Ishikawa (cell line): ENCODE measurements at regions not wholly inside any gene's neighbourhood (a gene's known extent, or its start where the extent isn't known, plus 50 kb on each side); places are given as distances from the start of the nearest gene placed in this dataset.

Experiments
- CEBPB ChIP-seq: IDR thresholded peaks from 2 replicates; pipeline ENCODE4 v1.6.1; 2012
- EGR1 ChIP-seq: IDR thresholded peaks from 2 replicates; pipeline ENCODE4 v1.6.1; 2012
- EP300 ChIP-seq: IDR thresholded peaks from 2 replicates; pipeline ENCODE4 v1.6.1; 2012; ENCODE audit warnings: borderline replicate concordance
- FOXM1 ChIP-seq: IDR thresholded peaks from 2 replicates; pipeline ENCODE4 v1.6.1; 2012; ENCODE audit warnings: low read depth, borderline replicate concordance
- NFIC ChIP-seq: IDR thresholded peaks from 2 replicates; pipeline ENCODE4 v1.6.1; 2012
- RAD21 ChIP-seq: IDR thresholded peaks from 2 replicates; pipeline ENCODE4 v1.6.1; 2012; ENCODE audit warnings: low read depth
- TAF1 ChIP-seq: IDR thresholded peaks from 2 replicates; pipeline ENCODE4 v1.6.1; 2012; ENCODE audit warnings: low read depth, mild to moderate bottlenecking
- TCF12 ChIP-seq: IDR thresholded peaks from 2 replicates; pipeline ENCODE4 v1.6.1; 2012; ENCODE audit warnings: low read depth
- TEAD4 ChIP-seq: IDR thresholded peaks from 2 replicates; pipeline ENCODE4 v1.6.1; 2012
- ZBTB7A ChIP-seq: IDR thresholded peaks from 2 replicates; pipeline ENCODE4 v1.6.1; 2012; ENCODE audit warnings: low read depth
- TF ChIP-seq, protein P1 (sequence below): IDR thresholded peaks from 2 replicates; pipeline ENCODE4 v1.6.1; 2012
- TF ChIP-seq, protein P2 (sequence below): IDR thresholded peaks from 2 replicates; pipeline ENCODE4 v1.6.1; 2012
- TF ChIP-seq, protein P3 (sequence below): IDR thresholded peaks from 2 replicates; pipeline ENCODE4 v1.6.1; 2012; ENCODE audit warnings: low read depth, mild to moderate bottlenecking

DNA sequence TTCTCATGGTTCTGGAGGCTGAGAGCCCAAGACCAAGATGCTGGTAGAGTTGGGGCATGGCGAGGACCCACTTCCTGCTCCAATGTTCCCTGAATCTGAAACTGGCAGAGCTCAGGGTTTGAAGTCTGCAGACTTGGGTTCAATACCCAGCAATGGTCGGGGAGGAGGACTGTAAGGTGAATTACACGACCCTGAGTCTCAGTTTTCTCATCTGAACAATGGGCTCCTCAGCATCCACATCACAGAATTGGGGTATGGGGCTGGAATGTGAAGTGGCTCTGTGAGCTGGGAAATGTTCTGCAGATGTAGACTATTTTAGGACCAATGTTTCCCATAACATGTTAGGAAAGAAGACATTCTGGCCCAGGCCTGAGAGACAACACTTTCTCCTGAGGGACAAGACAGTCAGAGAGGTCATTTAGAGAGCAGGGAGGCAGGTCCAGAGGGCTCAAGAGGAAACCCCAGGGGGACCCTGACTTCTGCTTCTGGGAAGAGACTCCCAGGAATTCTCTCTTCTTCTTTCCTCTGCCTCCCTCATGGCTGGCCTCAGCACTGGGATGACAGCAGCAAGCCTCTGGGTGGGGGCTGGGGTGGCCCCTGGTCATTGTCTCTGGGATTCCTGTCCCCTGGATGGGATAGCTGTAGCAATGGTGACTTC lies 141.3 kb upstream of the PMEPA1 start:
- TF ChIP-seq EGR1: no peak
- TF ChIP-seq, protein P1, sequence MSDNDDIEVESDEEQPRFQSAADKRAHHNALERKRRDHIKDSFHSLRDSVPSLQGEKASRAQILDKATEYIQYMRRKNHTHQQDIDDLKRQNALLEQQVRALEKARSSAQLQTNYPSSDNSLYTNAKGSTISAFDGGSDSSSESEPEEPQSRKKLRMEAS: no peak
- TF ChIP-seq CEBPB: no peak
- TF ChIP-seq EP300: no peak
- no peak for TF ChIP-seq NFIC
- TF ChIP-seq, protein P2, sequence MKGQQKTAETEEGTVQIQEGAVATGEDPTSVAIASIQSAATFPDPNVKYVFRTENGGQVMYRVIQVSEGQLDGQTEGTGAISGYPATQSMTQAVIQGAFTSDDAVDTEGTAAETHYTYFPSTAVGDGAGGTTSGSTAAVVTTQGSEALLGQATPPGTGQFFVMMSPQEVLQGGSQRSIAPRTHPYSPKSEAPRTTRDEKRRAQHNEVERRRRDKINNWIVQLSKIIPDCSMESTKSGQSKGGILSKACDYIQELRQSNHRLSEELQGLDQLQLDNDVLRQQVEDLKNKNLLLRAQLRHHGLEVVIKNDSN: no peak

DNA sequence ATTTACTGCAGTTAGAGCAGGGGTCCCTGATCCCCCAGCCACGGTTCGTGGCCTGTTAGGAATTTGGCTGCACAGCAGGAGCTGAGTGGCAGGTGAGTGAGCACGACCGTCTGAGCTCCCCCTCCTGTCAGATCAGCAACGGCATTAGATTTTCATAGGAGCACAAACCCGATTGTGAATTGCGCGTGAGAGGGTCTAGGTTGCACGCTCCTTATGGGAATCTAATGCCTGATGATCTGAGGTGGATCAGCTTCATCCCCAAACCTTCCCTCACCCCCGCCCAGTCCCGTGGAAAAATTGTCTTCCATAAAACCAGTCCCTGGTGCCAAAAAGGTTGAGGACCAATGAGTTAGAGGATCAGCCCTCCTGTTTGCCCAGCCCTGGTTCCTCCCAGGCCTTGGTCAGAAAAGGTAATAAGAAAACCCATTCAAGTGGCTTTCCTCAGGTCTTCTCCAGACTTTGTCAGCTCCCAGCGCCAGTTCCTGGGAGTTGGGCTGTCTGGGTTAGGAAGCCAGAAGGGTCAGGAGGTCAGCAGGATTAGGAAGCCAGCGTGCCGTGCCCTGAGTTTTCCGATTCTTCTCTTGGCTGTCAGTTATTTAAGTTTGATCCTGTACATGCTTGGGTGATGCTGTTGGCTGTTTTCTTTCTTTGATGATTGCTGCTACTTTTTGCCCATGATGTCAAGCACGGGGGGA lies 139.9 kb upstream of the PMEPA1 start:
- TF ChIP-seq, protein P1: no peak
- TF ChIP-seq CEBPB: no peak
- TF ChIP-seq, protein P2: no peak
- TF ChIP-seq NFIC: no peak
- TF ChIP-seq TCF12: no peak
- TF ChIP-seq TEAD4: no peak
- TF ChIP-seq ZBTB7A: no peak

DNA sequence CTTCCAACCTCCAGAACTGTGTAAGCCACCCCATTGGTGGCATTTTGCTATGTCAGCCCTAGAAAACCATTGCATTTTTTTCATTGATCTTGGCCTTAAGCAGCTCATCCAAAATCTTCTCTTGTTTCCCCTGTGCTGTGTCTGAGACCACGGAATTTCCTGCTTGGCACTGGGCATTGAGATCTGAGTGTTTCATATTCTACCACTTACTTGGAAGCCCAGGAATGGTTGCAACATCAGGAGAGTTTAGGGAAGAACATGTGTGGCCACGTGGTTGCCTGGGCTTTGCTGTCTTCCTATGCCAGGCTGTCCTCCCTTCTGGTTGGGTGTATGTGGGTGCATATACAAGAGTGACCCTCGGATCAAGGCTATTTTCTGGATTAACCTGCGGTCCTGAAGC lies 139.3 kb upstream of the PMEPA1 start:
- no peak for TF ChIP-seq TCF12
- TF ChIP-seq ZBTB7A: no peak
- TF ChIP-seq, protein P1: no peak
- TF ChIP-seq TAF1: no peak
- TF ChIP-seq RAD21: no peak
- TF ChIP-seq EP300: no peak
- TF ChIP-seq, protein P2: no peak
- no peak for TF ChIP-seq FOXM1
- no peak for TF ChIP-seq NFIC
- no peak for TF ChIP-seq EGR1
- no peak for TF ChIP-seq CEBPB
- TF ChIP-seq, protein P3, sequence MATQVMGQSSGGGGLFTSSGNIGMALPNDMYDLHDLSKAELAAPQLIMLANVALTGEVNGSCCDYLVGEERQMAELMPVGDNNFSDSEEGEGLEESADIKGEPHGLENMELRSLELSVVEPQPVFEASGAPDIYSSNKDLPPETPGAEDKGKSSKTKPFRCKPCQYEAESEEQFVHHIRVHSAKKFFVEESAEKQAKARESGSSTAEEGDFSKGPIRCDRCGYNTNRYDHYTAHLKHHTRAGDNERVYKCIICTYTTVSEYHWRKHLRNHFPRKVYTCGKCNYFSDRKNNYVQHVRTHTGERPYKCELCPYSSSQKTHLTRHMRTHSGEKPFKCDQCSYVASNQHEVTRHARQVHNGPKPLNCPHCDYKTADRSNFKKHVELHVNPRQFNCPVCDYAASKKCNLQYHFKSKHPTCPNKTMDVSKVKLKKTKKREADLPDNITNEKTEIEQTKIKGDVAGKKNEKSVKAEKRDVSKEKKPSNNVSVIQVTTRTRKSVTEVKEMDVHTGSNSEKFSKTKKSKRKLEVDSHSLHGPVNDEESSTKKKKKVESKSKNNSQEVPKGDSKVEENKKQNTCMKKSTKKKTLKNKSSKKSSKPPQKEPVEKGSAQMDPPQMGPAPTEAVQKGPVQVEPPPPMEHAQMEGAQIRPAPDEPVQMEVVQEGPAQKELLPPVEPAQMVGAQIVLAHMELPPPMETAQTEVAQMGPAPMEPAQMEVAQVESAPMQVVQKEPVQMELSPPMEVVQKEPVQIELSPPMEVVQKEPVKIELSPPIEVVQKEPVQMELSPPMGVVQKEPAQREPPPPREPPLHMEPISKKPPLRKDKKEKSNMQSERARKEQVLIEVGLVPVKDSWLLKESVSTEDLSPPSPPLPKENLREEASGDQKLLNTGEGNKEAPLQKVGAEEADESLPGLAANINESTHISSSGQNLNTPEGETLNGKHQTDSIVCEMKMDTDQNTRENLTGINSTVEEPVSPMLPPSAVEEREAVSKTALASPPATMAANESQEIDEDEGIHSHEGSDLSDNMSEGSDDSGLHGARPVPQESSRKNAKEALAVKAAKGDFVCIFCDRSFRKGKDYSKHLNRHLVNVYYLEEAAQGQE: no peak

DNA sequence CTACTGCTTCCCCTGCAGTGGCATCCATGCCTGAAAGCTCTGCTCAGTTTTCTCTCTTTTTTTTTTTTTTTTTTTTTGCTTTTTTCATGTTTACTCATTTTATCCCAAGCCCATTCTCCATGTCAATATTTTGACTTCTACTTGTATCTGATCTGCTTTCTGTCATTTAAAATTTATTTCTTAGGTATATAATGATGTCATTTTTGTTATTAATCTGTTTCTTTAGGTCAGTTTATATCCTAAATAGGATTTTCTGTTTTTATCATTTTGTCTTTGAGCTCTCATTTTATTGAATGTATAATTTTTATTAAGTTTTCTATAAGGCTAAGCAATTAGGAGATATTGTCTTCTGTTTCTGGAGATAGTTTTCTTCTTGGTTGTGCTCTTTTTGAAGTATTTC lies 138.5 kb upstream of the PMEPA1 start:
- TF ChIP-seq, protein P3: no peak
- TF ChIP-seq NFIC (no peak), TCF12 (no peak), CEBPB (no peak), ZBTB7A (no peak), TEAD4 (no peak), EP300 (no peak), FOXM1 (no peak)
- TF ChIP-seq, protein P1: no peak
- TF ChIP-seq, protein P2: no peak

DNA sequence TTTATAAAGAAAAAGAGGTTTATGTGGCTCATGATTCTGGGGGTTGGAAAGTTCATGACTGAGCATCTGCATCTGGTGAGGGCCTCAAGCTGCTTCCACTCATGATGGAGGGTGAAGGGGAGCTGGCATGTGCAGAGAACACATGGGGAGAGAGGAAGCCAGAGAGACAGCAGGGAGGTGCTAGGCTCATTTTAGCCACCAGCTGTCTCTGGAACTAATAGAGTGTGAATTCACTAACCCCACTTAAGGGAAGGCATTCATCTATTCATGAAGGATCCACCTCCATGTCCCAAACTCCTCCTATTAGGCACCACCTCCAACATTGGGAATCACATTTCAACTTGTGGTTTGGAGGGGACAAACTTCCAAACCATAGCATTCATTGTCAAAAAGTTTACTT lies 137.3 kb upstream of the PMEPA1 start:
- TF ChIP-seq TCF12 (no peak), NFIC (no peak), EGR1 (no peak), EP300 (no peak), CEBPB (no peak), TEAD4 (no peak)
- TF ChIP-seq, protein P1: no peak
